ENCODE measurements at regions not wholly inside any gene's neighbourhood (a gene's known extent, or its start where the extent isn't known, plus 50 kb on each side); places are given as distances from the start of the nearest gene placed in this dataset.

GRCh38 chr5:179420476-179420875, 75.2 kb upstream of the ADAMTS2 start:
- no peaks in the 10 kb centered on the region for H3K9me1 ChIP-seq (ENCODE audit: control insufficient read depth, insufficient read depth, low read length)
- no peak overlapping the region for H3K4me3 ChIP-seq
- FAIRE-seq (no peak), ATAC-seq (no peak), DNase-seq (ENCODE audit: extremely low read depth in 1 of 4, low spot score in 3 of 4) (no peak)
- H4K20me1 ChIP-seq (replicated peaks; ENCODE audit: control insufficient read depth, insufficient read depth, low read length) = no peaks in the 10 kb centered on the region; the same call in 1 of the 2 replicates
- H3K27me3 ChIP-seq (ENCODE audit: control insufficient read depth in 2 of 2, insufficient read depth in 2 of 2, low read length in 2 of 2) = peaks cover 10 to 57% of the 10 kb centered on the region in 2 experiments; a peak in 4 of 5 replicates
- no peaks in the 10 kb centered on the region for H3K79me2 ChIP-seq (ENCODE audit: control insufficient read depth, insufficient read depth, low read length)
- H3K4me1 ChIP-seq (replicated peaks in 1 of 2; ENCODE audit: control insufficient read depth in 2 of 2, insufficient read depth in 2 of 2, low read length in 2 of 2) = no peaks in the 10 kb centered on the region
- H3K9me3 ChIP-seq (replicated peaks; ENCODE audit: control insufficient read depth, insufficient read depth, low read depth, low read length) = no peaks in the 10 kb centered on the region
- H3K9ac ChIP-seq (ENCODE audit: insufficient read depth in 1 of 2, low read depth in 2 of 2, low read length in 2 of 2) = no peak overlapping the region
- no peak overlapping the region for H3K27ac ChIP-seq (ENCODE audit: extremely low read depth, low read depth, low read length)
- no peak overlapping the region for H2AFZ ChIP-seq (ENCODE audit: low read depth, low read length)
- WGBS (ENCODE audit: insufficient coverage, low coverage, missing lambda C conversion rate) = 0% methylated on average over 8 of the region's 8 CpGs
- TF ChIP-seq BRD4 (IDR thresholded peaks at IDR 0.05) (no peak), ZNF780A (CRISPR knock-in tag; IDR thresholded peaks at IDR 0.05) (no peak), ZBTB12 (CRISPR knock-in tag; IDR thresholded peaks at IDR 0.05) (no peak), ZNF324 (CRISPR knock-in tag; IDR thresholded peaks at IDR 0.05) (no peak), GABPB1 (CRISPR knock-in tag; IDR thresholded peaks at IDR 0.05) (no peak), ZC3H4 (CRISPR knock-in tag; IDR thresholded peaks at IDR 0.05; ENCODE audit: borderline replicate concordance) (no peak), PHB2 (IDR thresholded peaks at IDR 0.05; ENCODE audit: low read depth) (no peak), ZNF143 (CRISPR knock-in tag; IDR thresholded peaks at IDR 0.05) (no peak), PRPF4 (IDR thresholded peaks at IDR 0.05; ENCODE audit: insufficient read depth, low read depth, low read length, poor library complexity, severe bottlenecking) (no peak), HDAC8 (tag; IDR thresholded peaks at IDR 0.05) (no peak), ZNF445 (CRISPR knock-in tag; IDR thresholded peaks at IDR 0.05; ENCODE audit: low read depth) (no peak), CBFA2T3 (IDR thresholded peaks at IDR 0.05) (no peak), HNRNPH1 (optimal IDR thresholded peaks at IDR 0.05; ENCODE audit: low read depth, low read length) (no peak), CBX8 (IDR thresholded peaks at IDR 0.05; ENCODE audit: borderline replicate concordance, extremely low read depth, low read depth, low read length, poor library complexity, severe bottlenecking) (no peak), ZNF79 (CRISPR knock-in tag; IDR thresholded peaks at IDR 0.05; ENCODE audit: low read depth) (no peak), ATF4 (CRISPR knock-in tag; IDR thresholded peaks at IDR 0.05) (no peak), TAL1 (IDR thresholded peaks at IDR 0.05) (no peak), ARNT (IDR thresholded peaks at IDR 0.05) (no peak), LCOR (CRISPR knock-in tag; IDR thresholded peaks at IDR 0.05) (no peak), FOSL1 (tag; conservative IDR thresholded peaks at IDR 0.05) (no peak)
- no peaks in the 10 kb centered on the region for H3K36me3 ChIP-seq (ENCODE audit: control insufficient read depth, insufficient read depth, low read length)
- POLR2A ChIA-PET = interaction anchor here (0.7 to 1.3 kb wide), 3 partner anchors 12 to 213 kb away, joined by 3 to 5 read pairs (median 3); no protein-coding TSS in a partner anchor
- in situ Hi-C loops (cut with MboI) = no loop called here
- H3K4me2 ChIP-seq (ENCODE audit: insufficient read depth, low read length) = no peak overlapping the region
- CTCF ChIA-PET (ENCODE audit: low intra/inter-chr PET ratio) = no interaction called here
- BruUV-seq (replicated peaks) = no TSS peak
- intact Hi-C loops (cut with micrococcal nuclease) = no loop called here

Measured in K562 (cell line).